A204.1 (cell line): ENCODE measurements at regions not wholly inside any gene's neighbourhood (a gene's known extent, or its start where the extent isn't known, plus 50 kb on each side); places are given as distances from the start of the nearest gene placed in this dataset.

Experiments
- FAIRE-seq: peaks from 2 replicates; lab custom pipeline; 2012; peaks lifted over from hg19 to GRCh38; lab: Jason Lieb, UNC

GRCh38 chr12:92492995-92493394 is 209.8 kb upstream of the PLEKHG7 start:
- no peak for FAIRE-seq

- no peak for FAIRE-seq
Measured at GRCh38 chr12:92492291-92492690, 210.5 kb upstream of the PLEKHG7 start.

DNA sequence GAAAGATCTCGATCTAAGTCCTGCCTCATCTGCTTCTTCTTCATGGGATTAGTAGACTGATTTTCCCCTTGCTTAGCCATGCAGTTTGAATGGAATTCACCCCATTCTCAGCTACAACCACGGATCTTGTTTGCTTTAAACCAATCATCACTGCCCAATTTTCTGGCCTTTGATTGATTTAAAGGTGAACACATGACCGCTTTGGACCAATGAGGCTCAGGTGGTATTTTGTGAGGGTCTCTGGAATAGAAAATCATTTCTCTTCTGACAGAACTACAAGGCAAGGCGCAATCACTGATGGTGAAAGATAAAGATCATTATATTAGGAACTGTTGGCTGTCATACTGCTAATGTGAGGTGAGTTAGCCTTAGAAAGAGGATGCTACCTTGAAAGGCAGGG is 213.0 kb upstream of the PLEKHG7 start:
- FAIRE-seq: no peak

- FAIRE-seq: no peak
Measured at GRCh38 chr12:92488735-92489134, 214.1 kb upstream of the PLEKHG7 start.

GRCh38 chr12:92487138-92487485 is 215.7 kb upstream of the PLEKHG7 start:
- FAIRE-seq: no peak

DNA sequence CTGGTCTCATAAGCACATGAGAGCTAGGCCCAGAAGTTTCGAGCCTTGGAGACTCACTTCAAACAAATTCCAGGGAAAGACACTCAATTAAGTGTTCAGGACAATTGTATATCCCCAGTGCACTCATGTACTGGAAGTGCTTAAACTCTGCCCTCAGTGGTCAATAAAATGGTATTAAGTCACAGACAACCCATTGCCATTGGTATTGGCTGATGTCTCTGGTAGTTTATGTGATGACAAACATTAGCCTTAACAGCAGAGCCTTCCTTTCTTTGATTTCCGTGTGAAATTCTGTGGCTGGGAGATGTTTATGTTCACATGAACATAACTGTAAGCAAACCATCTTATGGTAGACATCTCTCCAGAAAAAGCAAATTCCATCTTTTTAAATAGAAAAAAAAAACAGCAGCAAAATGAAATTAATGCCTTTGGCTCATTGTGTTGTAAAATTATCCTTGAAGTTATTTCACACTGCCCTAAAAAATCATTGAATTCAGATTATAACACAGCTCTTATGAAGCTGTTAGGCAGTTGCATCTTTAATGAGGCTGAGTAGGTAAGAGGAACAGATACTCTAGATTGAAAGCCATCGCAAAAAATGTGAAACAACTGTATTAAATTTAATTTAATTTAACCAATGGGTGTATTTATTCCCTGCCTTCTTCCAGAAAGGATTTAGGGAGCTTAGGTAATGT is 216.2 kb upstream of the PLEKHG7 start:
- FAIRE-seq: no peak

DNA sequence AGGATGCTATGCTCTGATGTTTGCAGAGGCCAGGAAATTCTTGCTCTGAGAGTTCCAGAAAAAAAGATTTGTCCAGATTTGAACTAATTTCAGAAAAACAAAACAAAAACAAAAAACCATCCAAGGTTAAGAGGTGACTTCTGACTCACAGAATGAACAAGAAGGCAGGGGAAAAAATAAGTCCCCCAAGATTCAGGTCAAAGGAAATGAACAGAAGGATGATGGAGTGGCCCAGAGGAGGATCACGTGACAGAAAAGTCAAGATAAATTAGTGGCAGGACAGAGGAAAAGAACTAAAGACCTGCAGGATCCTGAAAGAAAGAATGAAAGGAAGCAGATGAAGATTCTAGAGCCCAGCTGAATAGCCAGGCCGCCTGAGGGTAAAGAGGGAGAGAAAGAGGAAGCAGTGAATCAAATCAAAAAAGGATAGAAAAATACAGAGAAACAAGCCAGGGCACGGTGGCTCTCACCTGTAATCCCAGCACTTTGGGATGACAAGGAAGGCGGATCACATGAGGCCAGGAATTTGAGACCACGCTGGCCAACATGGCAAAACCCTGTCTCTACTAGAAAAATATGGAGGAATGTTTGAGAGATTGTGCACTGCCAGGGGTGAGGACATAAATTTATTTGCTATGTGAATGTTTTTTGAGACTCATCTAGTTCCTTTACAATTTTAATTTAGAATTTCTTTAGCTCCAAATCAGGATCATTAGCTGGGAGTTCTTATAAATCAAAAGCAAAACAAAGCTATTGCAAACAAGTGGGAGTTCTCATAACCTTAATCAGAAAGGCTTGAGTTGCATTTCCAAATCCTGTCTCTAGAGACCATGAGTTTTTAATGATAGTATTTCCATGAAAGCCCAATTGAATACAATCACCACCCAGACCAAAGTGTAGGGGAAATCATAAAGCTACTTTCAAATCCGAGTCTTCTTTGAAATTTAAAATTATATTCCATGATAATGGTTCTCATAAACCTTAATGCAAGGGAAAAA is 217.1 kb upstream of the PLEKHG7 start:
- FAIRE-seq: no peak

- FAIRE-seq: no peak
Measured at GRCh38 chr12:92482599-92482998, 220.2 kb upstream of the PLEKHG7 start.

DNA sequence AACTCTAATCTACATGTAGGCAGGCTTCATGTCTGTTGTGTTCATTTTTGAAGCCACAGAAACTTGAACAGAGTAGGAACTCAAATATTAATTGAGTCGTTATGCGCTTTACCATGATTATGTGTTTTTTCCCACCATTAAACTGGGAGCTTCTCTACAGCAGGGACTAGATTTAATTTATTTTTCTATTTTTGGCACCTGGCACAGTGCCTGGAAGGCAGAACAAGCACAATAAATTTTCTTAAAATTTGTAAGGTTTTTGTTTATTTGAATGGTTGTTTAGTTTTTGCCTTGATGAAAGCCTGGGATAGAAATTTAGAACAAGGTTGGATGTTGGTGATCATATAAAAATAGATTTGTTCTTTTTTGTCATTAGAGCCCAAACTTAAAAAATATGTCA is 221.7 kb upstream of the PLEKHG7 start:
- no peak for FAIRE-seq

GRCh38 chr12:92478692-92479091 is 224.1 kb upstream of the PLEKHG7 start:
- no peak for FAIRE-seq

- FAIRE-seq: no peak
Measured at GRCh38 chr12:92476844-92477243, 225.9 kb upstream of the PLEKHG7 start.

- FAIRE-seq: no peak
Measured at GRCh38 chr12:92473564-92473963, 229.2 kb upstream of the PLEKHG7 start.

DNA sequence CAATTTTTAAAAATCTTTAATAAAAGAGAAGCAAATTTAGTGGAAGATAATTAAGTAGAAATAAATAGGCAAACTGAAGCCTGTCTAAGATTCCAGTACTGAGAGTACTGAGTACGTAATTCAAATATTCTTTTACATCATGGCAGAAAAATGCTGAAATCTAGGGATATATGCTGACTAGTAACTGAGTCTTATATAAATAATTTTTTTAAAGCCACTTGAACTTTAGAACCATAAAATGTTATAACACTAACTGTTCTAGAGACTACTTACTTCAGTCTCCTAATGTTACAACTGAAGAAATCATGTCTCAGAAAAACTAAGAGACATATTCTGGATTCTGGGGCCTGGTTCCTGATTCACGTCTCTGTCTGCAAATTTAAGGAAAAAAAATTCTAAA is 230.6 kb upstream of the PLEKHG7 start:
- no peak for FAIRE-seq

DNA sequence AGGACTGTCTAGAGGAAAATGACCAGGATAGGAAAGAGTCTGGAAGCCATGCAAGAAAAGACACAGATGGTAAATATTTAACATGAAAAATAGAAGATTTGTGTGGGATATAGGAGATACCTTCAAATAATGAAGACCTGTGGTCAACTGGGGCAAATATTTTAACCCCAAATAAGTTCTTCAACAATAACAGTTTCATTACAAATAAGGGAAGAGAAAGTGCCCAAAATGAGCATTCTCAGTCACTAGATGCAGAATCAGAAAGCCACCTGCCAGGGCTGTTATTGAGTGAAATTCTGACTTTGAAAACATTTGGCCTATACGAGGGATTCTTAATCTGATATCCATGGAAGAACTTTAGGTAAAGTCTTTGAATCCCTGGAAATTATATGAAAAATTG is 231.2 kb upstream of the PLEKHG7 start:
- no peak for FAIRE-seq

GRCh38 chr12:92470608-92471021 is 232.2 kb upstream of the PLEKHG7 start:
- FAIRE-seq: no peak

DNA sequence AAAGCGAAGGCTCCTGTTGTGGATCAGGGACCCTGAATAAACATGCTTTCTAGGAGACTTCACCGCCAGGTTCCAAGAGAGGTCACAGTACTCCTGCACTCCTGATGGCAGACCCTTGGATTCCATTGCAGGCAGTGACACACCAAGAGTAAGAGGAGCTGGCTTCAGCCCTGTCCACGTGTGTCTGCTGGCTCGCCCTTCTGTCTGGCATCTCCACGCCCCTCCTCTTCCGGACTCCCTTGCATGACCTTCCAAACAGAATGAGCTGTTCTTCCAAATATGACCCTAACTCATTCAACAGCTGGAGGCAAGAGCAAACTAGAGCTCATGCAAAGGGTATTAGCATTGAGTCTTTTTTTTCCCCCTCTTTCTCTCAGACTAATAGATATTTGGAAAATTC is 233.0 kb upstream of the PLEKHG7 start:
- no peak for FAIRE-seq

- FAIRE-seq: no peak
Measured at GRCh38 chr12:92468358-92469020, 234.3 kb upstream of the PLEKHG7 start.

DNA sequence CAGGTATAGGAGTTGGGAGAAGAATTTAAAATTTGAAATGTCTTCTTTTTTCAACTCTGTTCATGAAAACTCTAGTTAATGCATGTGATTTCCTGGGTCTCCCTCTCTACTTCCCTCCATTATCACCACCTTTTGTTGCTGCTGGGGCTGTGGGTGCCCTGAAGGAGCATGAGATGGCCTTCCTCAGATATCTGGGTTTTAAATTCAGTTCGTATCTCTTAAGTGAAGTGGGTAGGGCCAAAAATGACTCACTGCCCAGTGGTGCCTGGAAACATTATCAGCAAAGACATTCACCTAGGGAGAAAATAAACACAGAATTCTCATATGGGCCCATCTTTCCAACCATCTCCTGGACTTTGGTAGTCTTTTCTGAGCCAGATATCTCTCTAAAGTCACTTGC is 234.9 kb upstream of the PLEKHG7 start:
- no peak for FAIRE-seq

GRCh38 chr12:92466391-92467305 is 236.1 kb upstream of the PLEKHG7 start:
- FAIRE-seq: no peak

DNA sequence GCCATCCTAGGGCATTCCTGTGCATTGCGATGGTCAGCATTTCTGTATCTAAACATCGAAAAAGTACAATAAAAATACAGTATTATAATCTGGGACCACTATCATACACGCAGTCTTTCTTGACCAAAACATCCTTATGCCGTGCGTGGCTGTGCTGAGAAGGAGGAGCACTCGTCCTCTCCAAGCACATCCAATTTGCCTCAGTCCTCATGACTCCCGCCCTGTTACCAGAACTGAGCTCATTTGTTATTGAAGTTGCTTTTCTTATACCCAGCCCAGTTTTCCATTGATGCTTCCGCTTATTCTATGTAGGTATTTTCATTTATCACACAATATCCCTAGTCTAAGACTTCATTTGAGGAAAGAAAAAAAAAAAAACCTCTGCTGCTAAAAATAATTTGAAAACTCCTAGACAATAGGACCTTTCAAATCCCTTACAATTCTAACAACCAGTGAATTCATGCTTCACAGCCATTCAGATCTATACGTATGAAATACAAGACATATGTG is 236.9 kb upstream of the PLEKHG7 start:
- no peak for FAIRE-seq

GRCh38 chr12:92464911-92465310 is 237.9 kb upstream of the PLEKHG7 start:
- FAIRE-seq: no peak

DNA sequence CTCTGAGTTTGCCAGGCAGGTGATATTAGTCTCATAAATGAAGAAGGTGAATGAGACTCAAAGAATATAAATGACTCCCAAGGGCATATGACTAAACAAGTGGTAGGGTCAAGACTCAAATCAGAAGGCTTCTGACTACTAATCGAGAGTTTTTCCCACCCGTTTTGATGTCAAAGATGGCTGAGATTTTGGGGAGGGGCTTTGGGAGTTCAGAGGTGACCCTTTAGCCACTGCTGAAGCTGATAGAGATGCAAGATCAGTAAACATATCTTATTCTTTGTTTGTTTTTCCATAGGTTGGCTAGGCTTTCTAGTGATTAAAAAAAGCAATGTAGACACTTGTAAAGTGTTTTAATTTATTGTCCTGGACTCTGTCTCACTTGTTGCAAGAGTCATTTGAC is 239.6 kb upstream of the PLEKHG7 start:
- no peak for FAIRE-seq
